Right lobe of liver (tissue), 6 donors: ENCODE measurements at regions not wholly inside any gene's neighbourhood (a gene's known extent, or its start where the extent isn't known, plus 50 kb on each side); places are given as distances from the start of the nearest gene placed in this dataset.
"Not testable (repeated sequence)": the region's sequence is repeated elsewhere in the genome, so short reads cannot be mapped to it uniquely, and the experiment has no call there.

ENCODE experiments used
- ATAC-seq, 4 donors: fragments of 200-7000 bp; cut with Tn5 transposase; one replicate each; pipeline ENCODE4 v1.9.1; 2020; ENCODE audit warnings: mild to moderate bottlenecking in 4 of 4, moderate library complexity in 4 of 4
- DNase-seq, 3 donors: peaks; one replicate each; pipeline ENCODE4 v3.0.0-alpha.2; 2020
- H3K27ac ChIP-seq, 3 donors: fragments of 200-600 bp; one replicate each; pipeline ENCODE4 v1.8.0; 2022
- H3K27me3 ChIP-seq, 2 donors: fragments of 200-600 bp; one replicate each; pipeline ENCODE4 v1.8.0; 2022
- H3K36me3 ChIP-seq, 4 donors: fragments of 200-600 bp; sonication (generic) in 1 of 4; one replicate each; pipeline versions ENCODE4 v1.5.1 to v1.8.0; 2017 to 2022; ENCODE audit warnings: control low read depth in 1 of 4
- H3K4me1 ChIP-seq, 4 donors: fragments of 200-600 bp; sonication (generic) in 1 of 4; one replicate each; pipeline versions ENCODE4 v1.5.1 to v1.8.0; 2017 to 2022; ENCODE audit warnings: control low read depth in 1 of 4
- H3K4me3 ChIP-seq, 3 donors: fragments of 200-600 bp; one replicate each; pipeline ENCODE4 v1.8.0; 2022
- H3K9me3 ChIP-seq, 4 donors: fragments of 200-600 bp; sonication (generic) in 1 of 4; one replicate each; pipeline versions ENCODE4 v1.5.1 to v1.8.0; 2017 to 2022; ENCODE audit warnings: control low read depth in 1 of 4
- CTCF ChIP-seq, 4 donors: fragments of 200-600 bp in 3 of 4; fragments of 450-650 bp in 1 of 4; IDR thresholded peaks; one replicate each; pipeline versions ENCODE4 v1.5.1 to v1.8.0; 2016 to 2022; ENCODE audit warnings: antibody characterized with exemption in 4 of 4, mild to moderate bottlenecking in 2 of 4
- POLR2A ChIP-seq: fragments of 450-650 bp; IDR thresholded peaks from one replicate; pipeline ENCODE4 v1.6.1; 2017; ENCODE audit warnings: antibody characterized with exemption, mild to moderate bottlenecking
- WGBS: methylation state at CpG from one replicate; pipeline ENCODE4 v1.1.6; 2018; ENCODE audit warnings: low coverage, low lambda C conversion rate; ENCODE audit not compliant: insufficient coverage; ENCODE audit errors: missing lambda C conversion rate; 5-methylcytosine and 5-hydroxymethylcytosine counted together
- intact Hi-C, 2 donors: fragments of 100-400 bp; cut with DNase I; formaldehyde crosslinking; loops; one replicate each; pipeline versions ENCODE4 v1.11.2 to v1.14.1; 2022
- donor health status: DM: no; HTN: yes; CAD: no.
- donor health status: DM: no; HTN: no; CAD: no.
- donor health status: DM: no; HTN: no; CAD: no.
- donor health status: DM: no; HTN: yes; CAD: no.
- donor health status: DM: no; HTN: yes; CAD: no.

DNA sequence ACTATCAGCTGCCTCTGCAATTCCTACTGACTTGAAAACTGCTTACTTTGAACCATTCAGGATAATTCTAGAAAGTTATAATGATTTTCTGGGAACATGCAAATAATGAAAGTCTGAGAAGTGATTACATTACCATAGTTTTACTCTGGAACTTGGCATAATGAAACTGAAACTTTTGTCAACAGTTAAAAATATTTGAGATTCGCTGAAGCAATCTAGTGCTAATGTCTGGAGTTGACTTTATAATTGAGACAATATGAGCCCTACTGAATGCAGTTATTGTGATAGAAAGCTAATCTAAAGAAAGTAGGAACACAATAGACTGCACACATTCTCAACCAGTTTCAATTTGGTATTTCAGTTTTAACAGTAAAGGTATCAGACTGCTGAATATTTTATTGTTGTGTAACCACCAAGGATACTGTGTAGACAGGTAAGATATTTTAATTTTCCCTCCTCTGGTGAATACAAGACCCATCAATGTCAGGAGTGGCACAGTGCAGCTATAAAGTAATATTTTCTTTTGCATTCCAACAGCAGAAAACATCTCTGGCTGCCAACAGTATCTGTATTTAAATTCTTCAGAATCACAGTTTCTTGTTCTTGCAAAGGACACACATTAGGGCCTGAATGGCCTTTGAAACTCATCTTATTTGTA lies 483.5 kb downstream of the ATP23 start:
- 36% methylated on average over 1 of the region's 1 CpG for WGBS
- H3K4me1 ChIP-seq, result no peaks in the 10 kb centered on the region
- ATAC-seq, result no peak
- H3K36me3 ChIP-seq, result no peaks in the 10 kb centered on the region
- intact Hi-C loops, result no loop called here
- H3K27ac ChIP-seq, result no peak overlapping the region
- H3K9me3 ChIP-seq, result no peaks in the 10 kb centered on the region
- no peaks in the 10 kb centered on the region for H3K27me3 ChIP-seq
- H3K4me3 ChIP-seq, result no peak overlapping the region
- no peak for DNase-seq
- TF ChIP-seq POLR2A, result no peak

- no peak overlapping the region for H3K4me3 ChIP-seq
- whole genome bisulfite sequencing, result 29% methylated on average over 5 of the region's 6 CpGs
- intact Hi-C loops, result no loop called here
Measured at GRCh38 chr12:58425481-58426392, 484.4 kb downstream of the ATP23 start.

GRCh38 chr12:58426437-58426836 lies 485.1 kb downstream of the ATP23 start:
- H3K36me3 ChIP-seq, H3K27ac ChIP-seq, H3K9me3 ChIP-seq, intact Hi-C loops, DNase-seq, ATAC-seq, H3K27me3 ChIP-seq, H3K4me3 ChIP-seq, H3K4me1 ChIP-seq: not testable (repeated sequence)
- WGBS, result 56% methylated on average over 3 of the region's 3 CpGs

More at GRCh38 chr12:58425481-58426392, 484.4 kb downstream of the ATP23 start:
- peak in 3 of 4 donors; percentile 27 to 35 (median 30) for ATAC-seq
- DNase-seq, result no peak
- Histone ChIP-seq H3K27me3 (no peaks in the 10 kb centered on the region), H3K27ac (no peak overlapping the region), H3K4me1 (no peaks in the 10 kb centered on the region), H3K36me3 (no peaks in the 10 kb centered on the region), H3K9me3 (no peaks in the 10 kb centered on the region)
- TF ChIP-seq CTCF (IDR thresholded peaks at IDR 0.05) (no peak), POLR2A (no peak)

DNA sequence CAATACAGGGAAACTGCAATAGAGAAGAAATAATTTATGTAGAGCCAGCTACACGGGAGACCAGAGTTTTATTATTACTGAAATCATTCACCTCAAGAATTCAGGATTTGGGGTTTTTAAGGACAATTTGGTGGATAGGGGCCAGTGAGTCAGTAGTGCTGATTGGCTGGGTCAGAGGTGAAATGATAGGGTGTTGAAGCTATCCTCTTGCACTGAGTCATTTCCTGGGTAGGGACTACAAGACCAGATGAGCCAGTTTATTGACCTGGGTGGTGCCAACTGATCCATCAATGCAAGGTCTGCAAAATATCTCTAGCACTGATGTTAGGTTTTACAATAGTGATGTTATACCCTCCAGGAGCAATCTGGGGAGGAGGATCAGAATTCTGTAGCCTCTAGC lies 486.3 kb downstream of the LRIG3 start:
- Histone ChIP-seq H3K27me3 (no peaks in the 10 kb centered on the region), H3K27ac (no peak overlapping the region), H3K36me3 (no peaks in the 10 kb centered on the region), H3K4me1 (no peaks in the 10 kb centered on the region), H3K4me3 (no peak overlapping the region), H3K9me3 (no peaks in the 10 kb centered on the region)
- intact Hi-C loops, result no loop called here
- ATAC-seq (no peak), DNase-seq (no peak)
- TF ChIP-seq CTCF (IDR thresholded peaks at IDR 0.05) (no peak), POLR2A (no peak)
- 85% methylated on average over 1 of the region's 1 CpG for WGBS

- DNase-seq (no peak), ATAC-seq (no peak)
- intact Hi-C loops, result no loop called here
- H3K9me3 ChIP-seq, result no peaks in the 10 kb centered on the region
- TF ChIP-seq POLR2A (no peak), CTCF (IDR thresholded peaks at IDR 0.05) (no peak)
- H3K27me3 ChIP-seq, result no peaks in the 10 kb centered on the region
- H3K4me1 ChIP-seq, result no peaks in the 10 kb centered on the region
- H3K36me3 ChIP-seq, result no peaks in the 10 kb centered on the region
- no peak overlapping the region for H3K27ac ChIP-seq
- no peak overlapping the region for H3K4me3 ChIP-seq
Measured at GRCh38 chr12:58434726-58435125, 485.6 kb downstream of the LRIG3 start.
